GM19035 (cell line): ENCODE measurements at regions not wholly inside any gene's neighbourhood (a gene's known extent, or its start where the extent isn't known, plus 50 kb on each side); places are given as distances from the start of the nearest gene placed in this dataset.

Source experiments
- ATAC-seq: cut with Tn5 transposase; IDR thresholded peaks from one replicate; pipeline ENCODE4 v1.9.1; 2021; ENCODE audit not compliant: unreplicated experiment

- no peak for ATAC-seq
Measured at GRCh38 chr3:145939431-145939830, 221.6 kb downstream of the PLOD2 start.

- ATAC-seq = no peak
Measured at GRCh38 chr3:145942052-145942451, 218.9 kb downstream of the PLOD2 start.

- ATAC-seq = no peak
Measured at GRCh38 chr3:145943952-145944351, 217.0 kb downstream of the PLOD2 start.

GRCh38 chr3:145951441-145951840 is 209.5 kb downstream of the PLOD2 start:
- no peak for ATAC-seq

GRCh38 chr3:145952536-145952935 is 208.4 kb downstream of the PLOD2 start:
- no peak for ATAC-seq

- no peak for ATAC-seq
Measured at GRCh38 chr3:145953316-145953715, 207.7 kb downstream of the PLOD2 start.

GRCh38 chr3:145959457-145960088 is 201.4 kb downstream of the PLOD2 start:
- ATAC-seq = no peak

- no peak for ATAC-seq
Measured at GRCh38 chr3:145963111-145963510, 197.9 kb downstream of the PLOD2 start.

GRCh38 chr3:145967043-145967442 is 193.9 kb downstream of the PLOD2 start:
- no peak for ATAC-seq

GRCh38 chr3:145971186-145971585 is 189.8 kb downstream of the PLOD2 start:
- ATAC-seq = no peak

- no peak for ATAC-seq
Measured at GRCh38 chr3:145972851-145973250, 188.1 kb downstream of the PLOD2 start.

GRCh38 chr3:145981056-145981455 is 179.9 kb downstream of the PLOD2 start:
- no peak for ATAC-seq

GRCh38 chr3:145983101-145983500 is 177.9 kb downstream of the PLOD2 start:
- ATAC-seq = no peak
